ENCODE measurements at regions not wholly inside any gene's neighbourhood (a gene's known extent, or its start where the extent isn't known, plus 50 kb on each side); places are given as distances from the start of the nearest gene placed in this dataset.
"Not testable (repeated sequence)": the region's sequence is repeated elsewhere in the genome, so short reads cannot be mapped to it uniquely, and the experiment has no call there.

GRCh38 chr6:169142538-169142844 lies 111.2 kb downstream of the THBS2 start:
- DNase-seq, result no peak

GRCh38 chr6:169141671-169142537 lies 111.7 kb downstream of the THBS2 start:
- DNase-seq, result peak; percentile 56

GRCh38 chr6:169140986-169141495 lies 112.6 kb downstream of the THBS2 start:
- DNase-seq, result no peak

GRCh38 chr6:169139179-169139971 lies 114.3 kb downstream of the THBS2 start:
- DNase-seq, result no peak

- no peak for DNase-seq
These were observed 121.2 kb downstream of the THBS2 start for GRCh38 chr6:169132352-169132940.

- DNase-seq, result no peak
These were observed 122.3 kb downstream of the THBS2 start for GRCh38 chr6:169131390-169131789.

- DNase-seq, result no peak
These were observed 123.5 kb downstream of the THBS2 start for GRCh38 chr6:169130113-169130512.

- DNase-seq, result no peak
These were observed 132.6 kb downstream of the THBS2 start for GRCh38 chr6:169121013-169121412.

- no peak for DNase-seq
These were observed 134.0 kb downstream of the THBS2 start for GRCh38 chr6:169119669-169120068.

GRCh38 chr6:169118346-169118830 lies 135.3 kb downstream of the THBS2 start:
- DNase-seq, result no peak

GRCh38 chr6:169117663-169118062 lies 136.0 kb downstream of the THBS2 start:
- DNase-seq, result no peak

- DNase-seq, result no peak
These were observed 138.0 kb downstream of the THBS2 start for GRCh38 chr6:169115632-169116031.

- not testable (repeated sequence) for DNase-seq
These were observed 139.0 kb downstream of the THBS2 start for GRCh38 chr6:169114632-169115031.

- no peak for DNase-seq
These were observed 140.9 kb downstream of the THBS2 start for GRCh38 chr6:169112483-169113320.

GRCh38 chr6:169111203-169111602 lies 142.4 kb downstream of the THBS2 start:
- DNase-seq, result no peak

- DNase-seq, result no peak
These were observed 144.0 kb downstream of the THBS2 start for GRCh38 chr6:169109411-169110220.

GRCh38 chr6:169108753-169109152 lies 144.9 kb downstream of the THBS2 start:
- no peak for DNase-seq

- no peak for DNase-seq
These were observed 147.5 kb downstream of the THBS2 start for GRCh38 chr6:169106176-169106575.

GRCh38 chr6:169101981-169102380 lies 151.7 kb downstream of the THBS2 start:
- DNase-seq, result no peak

- DNase-seq, result no peak
These were observed 152.4 kb downstream of the THBS2 start for GRCh38 chr6:169101036-169101805.
